GM18867 (cell line): ENCODE measurements at regions not wholly inside any gene's neighbourhood (a gene's known extent, or its start where the extent isn't known, plus 50 kb on each side); places are given as distances from the start of the nearest gene placed in this dataset.

ENCODE experiments used
- ATAC-seq: cut with Tn5 transposase; IDR thresholded peaks from one replicate; pipeline ENCODE4 v1.9.1; 2021; ENCODE audit warnings: mild to moderate bottlenecking, moderate library complexity; ENCODE audit not compliant: unreplicated experiment

- ATAC-seq = peak; percentile 75
Measured at GRCh38 chr5:74576941-74577456, 63.5 kb downstream of the ENC1 start.

- ATAC-seq = no peak
Measured at GRCh38 chr5:74575741-74576538, 64.6 kb downstream of the ENC1 start.

- no peak for ATAC-seq
Measured at GRCh38 chr5:74570250-74570649, 70.3 kb downstream of the ENC1 start.

GRCh38 chr5:74567411-74567995 is 73.0 kb downstream of the ENC1 start:
- no peak for ATAC-seq

GRCh38 chr5:74562122-74562521 is 78.4 kb downstream of the ENC1 start:
- no peak for ATAC-seq

GRCh38 chr5:74560245-74560644 is 80.3 kb downstream of the ENC1 start:
- ATAC-seq = no peak

DNA sequence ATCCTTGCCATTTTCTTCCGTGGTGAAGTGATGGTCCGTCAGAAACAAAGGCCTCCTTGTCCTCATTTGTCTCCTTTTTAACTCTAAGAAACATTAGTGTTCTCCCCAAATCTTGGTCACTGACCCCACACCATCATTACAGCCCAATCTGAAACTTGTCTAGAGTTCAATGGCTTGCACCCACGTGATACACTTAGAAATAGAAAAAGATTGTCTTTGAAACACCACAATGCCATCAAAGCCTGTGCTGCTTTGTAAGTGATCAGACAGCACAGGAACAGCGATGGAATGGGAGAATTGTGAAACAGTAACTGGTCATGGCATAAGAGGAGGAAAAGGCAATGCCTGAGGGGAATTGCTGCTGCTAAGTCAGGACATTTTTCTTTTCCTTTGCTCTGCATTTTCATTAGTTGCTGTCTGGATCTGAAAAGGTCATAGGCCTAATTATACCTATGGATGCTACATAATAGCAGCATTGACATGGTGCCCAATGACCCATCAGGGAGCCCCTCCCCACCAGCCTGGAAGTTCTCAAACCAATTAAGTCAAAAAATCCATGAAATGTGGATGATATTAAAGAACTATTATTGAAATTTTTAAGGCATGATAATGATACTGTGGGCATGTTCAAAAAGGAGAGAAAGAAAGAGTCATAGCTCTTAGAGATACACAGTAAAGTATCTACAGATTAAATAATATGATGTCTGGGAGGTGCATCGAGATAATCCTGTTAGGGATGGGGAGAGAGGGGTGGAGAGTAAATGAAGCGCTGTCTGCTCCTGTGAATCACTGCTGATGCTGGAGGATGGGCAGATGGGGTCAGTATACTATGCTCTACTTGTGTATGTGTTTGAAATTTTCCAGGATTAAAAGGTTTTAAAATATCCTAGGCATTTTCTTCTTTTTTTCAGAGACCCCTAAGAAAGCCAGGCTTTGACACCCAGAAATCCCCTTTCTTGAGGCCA is 83.6 kb downstream of the ENC1 start:
- no peak for ATAC-seq

DNA sequence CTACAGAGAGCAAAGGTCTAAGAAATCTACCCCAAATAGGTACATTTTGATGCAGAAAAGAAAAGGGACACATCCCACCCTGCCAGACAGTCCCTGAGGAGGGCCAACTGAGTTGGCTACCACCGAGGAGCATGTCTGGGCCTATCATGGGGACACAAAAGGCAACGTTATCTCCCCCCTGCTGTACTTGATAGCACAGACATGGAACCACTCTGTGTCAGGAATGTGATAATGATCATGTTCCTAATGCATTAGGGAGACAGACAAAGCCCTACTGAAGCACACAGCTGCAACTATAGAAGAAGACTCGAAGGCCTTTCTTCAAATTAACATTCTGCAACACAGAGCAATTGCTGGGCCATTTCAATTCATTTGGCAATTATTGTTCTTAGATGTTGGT is 84.5 kb downstream of the ENC1 start:
- ATAC-seq = no peak

- no peak for ATAC-seq
Measured at GRCh38 chr5:74552101-74552500, 88.4 kb downstream of the ENC1 start.

DNA sequence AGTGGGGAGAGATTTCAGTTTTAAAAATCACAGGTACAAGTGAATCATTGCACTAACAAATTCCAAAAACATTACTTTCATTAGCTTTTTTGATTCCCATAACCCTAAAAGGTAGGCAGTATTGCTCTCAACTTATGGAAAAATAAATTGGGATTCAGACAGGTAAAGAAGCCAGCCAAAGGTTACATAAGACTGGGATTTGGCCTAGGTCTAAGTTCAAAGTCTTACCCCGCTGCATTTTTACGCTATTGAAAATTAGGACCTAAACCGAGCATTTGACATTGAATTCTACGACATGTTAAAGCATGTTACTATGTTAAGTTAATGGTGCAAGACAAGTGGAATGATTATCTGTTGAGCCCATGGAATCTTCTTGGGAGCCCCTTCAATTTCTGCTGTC is 89.6 kb downstream of the ENC1 start:
- ATAC-seq = no peak

GRCh38 chr5:74549384-74549783 is 91.1 kb downstream of the ENC1 start:
- ATAC-seq = no peak

DNA sequence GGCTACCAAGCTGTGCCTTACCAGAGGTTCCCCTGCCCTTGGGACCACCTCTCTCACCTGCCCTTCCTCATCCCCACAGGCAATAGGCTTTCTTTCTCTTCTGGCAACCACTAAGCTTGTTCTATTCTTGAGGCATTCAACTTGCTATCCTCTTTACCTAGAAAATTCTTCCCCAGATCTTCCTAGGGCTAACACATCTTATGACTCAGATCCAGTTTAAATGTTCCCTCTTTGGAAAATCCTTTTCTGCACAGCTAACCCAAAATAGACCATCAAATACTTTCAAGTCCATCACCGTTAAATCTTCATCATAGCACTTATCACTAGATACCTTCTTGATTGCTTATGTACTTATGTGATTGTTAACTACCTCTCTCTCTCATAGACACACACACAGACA is 93.7 kb downstream of the ENC1 start:
- ATAC-seq = no peak

- ATAC-seq = no peak
Measured at GRCh38 chr5:74544811-74545210, 95.7 kb downstream of the ENC1 start.

- ATAC-seq = no peak
Measured at GRCh38 chr5:74543162-74543995, 97.1 kb downstream of the ENC1 start.

GRCh38 chr5:74542482-74542881 is 98.0 kb downstream of the ENC1 start:
- ATAC-seq = no peak

DNA sequence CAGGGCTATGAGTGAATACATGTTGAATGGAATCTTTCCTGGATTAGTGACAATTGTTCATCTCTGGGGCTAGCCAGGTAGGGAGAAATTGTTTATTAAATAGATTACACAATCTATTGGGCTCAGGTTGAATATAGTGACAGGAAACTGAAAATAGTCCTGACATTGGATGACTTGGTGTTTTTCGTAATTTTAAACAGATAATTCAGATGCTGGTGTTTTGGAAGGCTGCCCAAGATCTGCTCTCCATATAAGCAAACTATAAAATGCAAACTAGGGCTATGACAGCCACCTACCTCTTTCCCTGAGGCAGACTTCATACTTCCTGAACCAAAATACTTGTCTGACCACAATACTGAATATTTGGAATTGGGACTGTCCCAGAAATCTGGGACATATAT is 99.1 kb downstream of the ENC1 start:
- ATAC-seq = no peak

DNA sequence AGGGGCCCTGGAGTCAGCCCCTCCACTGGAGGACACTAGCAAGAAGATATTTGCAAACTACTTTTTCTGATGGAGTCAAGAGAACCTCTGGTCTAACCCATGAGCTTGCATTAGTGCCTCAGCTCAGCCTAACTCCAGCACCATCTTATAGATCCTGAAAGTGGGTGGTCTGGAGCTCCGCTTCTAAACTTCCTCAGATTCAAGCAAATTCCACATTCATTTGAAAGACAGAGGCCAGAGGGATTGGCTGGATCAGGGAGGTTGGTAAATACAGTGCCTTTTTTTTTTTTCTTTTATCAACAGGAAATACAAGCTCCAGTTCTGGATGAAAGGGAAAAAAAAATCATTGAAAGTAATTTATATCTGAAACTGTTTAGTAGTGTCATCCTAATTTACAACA is 99.9 kb downstream of the ENC1 start:
- ATAC-seq = no peak

GRCh38 chr5:74539986-74540385 is 100.5 kb downstream of the ENC1 start:
- ATAC-seq = no peak

GRCh38 chr5:74538206-74538661 is 102.3 kb downstream of the ENC1 start:
- no peak for ATAC-seq

- ATAC-seq = no peak
Measured at GRCh38 chr5:74536658-74537057, 103.9 kb downstream of the ENC1 start.
